GM12874 (cell line): ENCODE measurements at regions not wholly inside any gene's neighbourhood (a gene's known extent, or its start where the extent isn't known, plus 50 kb on each side); places are given as distances from the start of the nearest gene placed in this dataset.

Source experiments
- TF ChIP-seq, protein P1 (sequence below): IDR thresholded peaks from 2 replicates; pipeline ENCODE4 v1.5.1; 2011; ENCODE audit warnings: low read depth, mild to moderate bottlenecking, control low read depth, low read length, moderate library complexity; ENCODE audit not compliant: insufficient read depth

DNA sequence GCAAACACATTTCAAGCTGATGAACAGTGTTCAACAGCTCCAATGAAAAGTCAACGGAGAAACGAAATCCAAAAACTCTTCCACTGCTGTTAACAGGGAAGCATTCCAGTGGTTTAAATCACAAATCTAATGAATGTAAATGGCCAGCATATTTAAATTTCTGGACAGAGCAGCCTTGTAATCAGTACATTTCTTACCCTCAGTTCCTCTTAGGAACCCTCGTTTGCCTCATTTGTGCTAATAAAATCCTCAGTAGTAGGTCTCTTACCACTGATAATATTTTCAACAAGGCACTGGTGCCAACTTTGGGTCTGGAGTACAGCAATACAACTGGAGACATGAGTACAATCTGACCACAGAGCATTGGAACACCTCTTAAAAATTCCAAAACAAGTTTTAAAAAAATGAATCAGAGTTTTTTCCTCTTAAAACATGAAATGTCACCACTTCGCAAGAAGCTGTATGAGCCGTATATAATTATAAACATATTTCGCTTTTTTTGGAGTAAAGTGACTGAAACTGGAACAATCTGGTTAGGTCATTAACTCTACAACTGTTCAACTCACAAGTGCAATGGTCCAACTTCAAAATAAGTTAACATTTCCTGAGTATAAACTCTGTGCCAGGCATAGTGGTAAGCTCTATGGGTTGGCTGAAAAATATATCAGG lies 211.2 kb downstream of the CPEB2 start:
- TF ChIP-seq, protein P1, sequence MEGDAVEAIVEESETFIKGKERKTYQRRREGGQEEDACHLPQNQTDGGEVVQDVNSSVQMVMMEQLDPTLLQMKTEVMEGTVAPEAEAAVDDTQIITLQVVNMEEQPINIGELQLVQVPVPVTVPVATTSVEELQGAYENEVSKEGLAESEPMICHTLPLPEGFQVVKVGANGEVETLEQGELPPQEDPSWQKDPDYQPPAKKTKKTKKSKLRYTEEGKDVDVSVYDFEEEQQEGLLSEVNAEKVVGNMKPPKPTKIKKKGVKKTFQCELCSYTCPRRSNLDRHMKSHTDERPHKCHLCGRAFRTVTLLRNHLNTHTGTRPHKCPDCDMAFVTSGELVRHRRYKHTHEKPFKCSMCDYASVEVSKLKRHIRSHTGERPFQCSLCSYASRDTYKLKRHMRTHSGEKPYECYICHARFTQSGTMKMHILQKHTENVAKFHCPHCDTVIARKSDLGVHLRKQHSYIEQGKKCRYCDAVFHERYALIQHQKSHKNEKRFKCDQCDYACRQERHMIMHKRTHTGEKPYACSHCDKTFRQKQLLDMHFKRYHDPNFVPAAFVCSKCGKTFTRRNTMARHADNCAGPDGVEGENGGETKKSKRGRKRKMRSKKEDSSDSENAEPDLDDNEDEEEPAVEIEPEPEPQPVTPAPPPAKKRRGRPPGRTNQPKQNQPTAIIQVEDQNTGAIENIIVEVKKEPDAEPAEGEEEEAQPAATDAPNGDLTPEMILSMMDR, result no peak

DNA sequence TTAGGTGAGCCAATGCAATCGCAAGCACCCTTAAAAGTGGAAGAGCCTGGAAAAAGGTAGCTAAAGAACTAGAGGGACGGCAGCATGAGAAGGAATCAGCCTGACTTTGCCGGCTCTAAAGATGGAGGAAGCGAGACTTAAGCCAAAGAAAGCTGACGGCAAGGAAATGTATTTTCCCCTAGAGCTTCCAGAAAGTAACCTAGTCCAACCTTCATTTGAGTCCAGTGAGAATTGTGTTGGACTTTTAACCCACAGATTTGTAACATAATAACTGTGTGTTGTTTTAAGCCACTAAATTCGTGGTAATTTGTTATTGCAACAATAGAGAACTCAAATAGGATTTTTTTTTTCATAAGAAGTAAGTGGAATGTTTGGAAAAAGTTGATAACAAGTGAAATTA lies 212.7 kb upstream of the C1QTNF7 start:
- TF ChIP-seq, protein P1, result no peak

DNA sequence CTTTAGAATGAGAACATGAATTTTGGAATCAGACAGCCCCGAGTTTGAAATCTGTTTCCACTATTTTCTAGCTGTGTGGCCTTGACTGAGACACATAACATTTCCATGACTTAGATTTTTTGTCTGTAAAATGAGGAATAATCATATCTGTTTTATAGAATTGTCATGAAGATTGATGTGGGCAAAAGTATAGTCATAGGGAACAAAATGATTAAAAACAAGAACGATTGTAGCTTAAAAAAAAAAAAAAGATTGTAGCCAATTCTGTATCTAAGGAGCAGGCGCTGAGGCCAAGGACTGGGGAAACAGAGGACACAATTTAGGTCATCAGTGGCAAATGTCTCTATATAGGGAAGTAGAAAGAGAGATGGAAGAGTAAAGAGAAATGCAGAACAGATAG lies 201.6 kb upstream of the C1QTNF7 start:
- TF ChIP-seq, protein P1, result no peak

DNA sequence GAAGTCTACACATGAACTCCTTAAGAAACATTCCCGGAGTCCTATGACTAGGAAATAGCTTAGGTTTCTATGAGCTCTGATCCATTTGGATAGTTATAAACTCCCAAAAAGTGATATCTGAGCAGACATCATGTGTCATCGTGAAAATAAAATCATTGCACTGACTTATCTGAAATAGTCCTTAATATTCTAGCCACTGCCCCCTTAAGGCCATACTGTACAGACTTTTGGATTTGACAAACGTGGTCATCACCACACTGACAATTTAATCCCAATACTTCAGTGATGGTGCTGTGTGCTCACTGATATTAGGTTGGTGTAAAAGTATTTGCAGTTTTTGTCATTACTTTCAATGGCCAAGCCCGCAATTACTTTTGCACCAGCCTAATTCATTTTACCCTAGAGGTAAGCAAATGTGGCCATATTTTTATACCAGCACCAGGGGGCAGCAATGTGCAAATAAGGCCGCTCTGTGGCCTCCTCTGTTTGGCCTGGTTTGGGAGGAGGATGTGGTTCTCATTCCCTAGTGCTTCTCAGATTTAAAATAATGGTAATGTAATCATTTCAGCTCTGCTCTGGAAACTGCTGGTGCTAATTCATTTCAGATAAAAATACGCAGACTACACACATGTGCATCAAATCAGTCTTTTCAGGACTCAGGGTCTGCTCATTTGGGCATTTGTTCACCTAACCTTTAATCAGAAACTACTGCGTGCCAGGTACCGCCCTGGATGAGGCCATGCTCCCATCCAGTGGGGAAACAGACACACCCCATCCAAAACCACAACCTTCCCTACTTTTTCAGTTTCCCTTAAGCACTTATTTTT lies 196.4 kb upstream of the C1QTNF7 start:
- TF ChIP-seq, protein P1, result peak; percentile 63

DNA sequence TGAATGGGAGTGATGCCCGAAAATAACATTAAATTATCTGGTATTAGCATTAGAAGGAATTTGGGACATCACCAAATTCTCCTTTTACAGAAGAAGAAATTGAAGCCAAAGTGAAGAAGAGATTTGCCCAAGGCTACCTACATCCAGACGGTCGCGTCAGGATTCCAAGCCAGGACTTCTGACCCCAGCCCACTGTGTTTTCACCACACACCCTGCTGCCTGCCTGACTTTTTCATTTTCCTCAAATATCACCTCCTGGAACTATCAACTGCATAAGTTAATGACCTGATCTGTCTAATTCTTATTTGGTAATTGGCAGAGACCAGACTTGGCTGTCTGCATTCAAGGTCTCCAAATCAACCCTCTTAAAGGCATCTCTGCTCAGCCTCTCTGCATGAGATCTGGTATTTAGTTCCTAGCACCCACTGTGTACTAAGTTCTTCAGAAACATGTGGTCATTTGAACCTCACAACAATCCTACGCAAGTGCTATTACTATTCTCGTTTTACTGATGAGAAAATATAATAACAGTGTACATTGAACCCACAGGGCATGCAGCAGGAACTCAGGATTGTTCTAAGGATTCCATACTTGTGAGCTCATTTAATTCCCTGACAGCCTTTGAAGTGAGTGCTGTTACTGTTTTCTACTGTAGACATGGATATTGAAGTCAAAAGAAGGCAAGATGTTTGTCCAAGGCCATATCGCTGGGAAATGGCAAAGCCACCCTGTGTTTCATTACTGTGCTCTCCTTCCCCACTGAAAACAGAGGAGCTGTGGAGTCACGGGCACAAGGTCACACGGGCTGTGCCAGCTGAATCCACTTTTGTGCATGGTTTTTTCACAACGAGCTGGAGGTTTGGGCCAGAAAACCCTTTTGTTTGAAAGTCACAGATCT lies 195.2 kb upstream of the C1QTNF7 start:
- TF ChIP-seq, protein P1, result no peak

DNA sequence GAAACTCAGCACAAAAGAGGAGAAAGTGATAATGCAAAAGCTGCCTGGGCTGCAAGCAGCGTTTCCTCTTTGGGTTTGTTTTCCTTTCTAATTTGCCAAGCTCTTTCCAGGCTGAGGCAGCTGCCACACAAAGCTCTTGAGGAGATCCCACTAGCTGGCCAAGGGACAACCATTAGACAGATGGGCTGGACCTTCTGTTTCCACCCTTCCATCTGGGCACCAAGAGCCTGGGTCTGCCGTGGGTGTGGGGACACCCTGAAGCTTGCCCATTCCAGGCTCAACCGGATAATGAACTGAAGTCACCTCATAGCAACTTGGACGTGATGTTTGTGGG lies 194.6 kb upstream of the C1QTNF7 start:
- TF ChIP-seq, protein P1, result no peak

DNA sequence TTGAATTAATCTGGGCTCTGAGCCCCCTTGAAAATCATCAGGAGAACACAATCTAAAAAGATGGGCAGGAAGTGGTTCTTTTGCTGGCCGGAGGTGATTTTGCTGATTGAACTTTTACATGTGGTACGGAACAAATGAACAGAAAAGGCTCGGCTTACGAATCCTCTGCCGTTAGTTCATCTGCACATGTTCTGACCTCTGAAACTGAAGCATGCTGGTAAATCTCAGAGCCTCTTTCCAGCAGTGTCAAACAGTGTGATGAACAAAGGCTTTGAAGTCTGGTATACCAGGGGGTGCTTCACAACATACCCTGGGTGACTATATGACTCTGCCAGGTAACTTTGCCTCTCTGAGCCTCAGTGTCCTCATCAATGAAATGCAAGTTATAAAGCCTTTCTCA lies 194.2 kb upstream of the C1QTNF7 start:
- TF ChIP-seq, protein P1, result no peak
